HCT116 (cell line): ENCODE measurements at regions not wholly inside any gene's neighbourhood (a gene's known extent, or its start where the extent isn't known, plus 50 kb on each side); places are given as distances from the start of the nearest gene placed in this dataset.

Experiments used
- ATAC-seq: fragments of 200-7000 bp; cut with Tn5 transposase; 2 replicates; pipeline ENCODE4 v1.9.1; 2020; ENCODE audit warnings: mild to moderate bottlenecking, moderate library complexity
- BruUV-seq: library from RNA; stranded (reverse); fragments of 400-500 nt; replicated peaks from 2 replicates; lab custom pipeline; 2021; lab: Mats Ljungman, UMichigan
- CTCF ChIA-PET: fragments of 300-600 bp; sonication (Branson Sonifier 250); formaldehyde crosslinking; loops from one replicate; lab custom pipeline; 2021; ENCODE audit warnings: antibody characterized with exemption; lab: Charles Lee
- POLR2A ChIA-PET: fragments of 300-600, 350-600 bp; sonication (Branson Sonifier 250); formaldehyde crosslinking; loops from one replicate; lab custom pipeline; 2021; ENCODE audit warnings: antibody characterized with exemption; lab: Charles Lee
- RAD21 ChIA-PET, 2 experiments: fragments of 300-600 bp; sonication (Branson Sonifier 250); formaldehyde crosslinking; loops; one replicate each; lab custom pipeline; 2023; ENCODE audit warnings: low total read pairs in 2 of 2; ENCODE audit not compliant: uncharacterized antibody in 2 of 2, unreplicated experiment in 2 of 2, low non-redundant PET in 1 of 2; lab: Charles Lee
- DNase-seq: peaks from one replicate; pipeline ENCODE4 v3.0.0-alpha.2; 2010; ENCODE audit warnings: low read depth, low spot score
- H2AFZ ChIP-seq: fragments of 200-600 bp; shearing (Covaris generic), sonication (generic); 2 replicates; pipeline ENCODE4 v1.6.1; 2017; ENCODE audit warnings: low read depth, mixed run types, mixed read lengths, antibody characterized with exemption, low read length; ENCODE audit not compliant: poor library complexity, severe bottlenecking
- H3K27ac ChIP-seq: 2 replicates; pipeline ENCODE4 v1.5.1; 2012; ENCODE audit warnings: low read depth, low read length
- H3K27me3 ChIP-seq: fragments of 200-600 bp; sonication (generic); 2 replicates; pipeline ENCODE4 v1.6.1; 2016; ENCODE audit warnings: mixed run types, low read length, mixed read lengths; ENCODE audit not compliant: insufficient read depth
- H3K36me3 ChIP-seq, 2 experiments: fragments of 200-500 bp in 1 of 2; fragments of 200-600 bp in 1 of 2; sonication (Bioruptor generic) in 1 of 2; sonication (generic) in 1 of 2; 2 replicates each; pipeline versions ENCODE4 v1.5.1 to v1.6.1; 2014 to 2016; ENCODE audit warnings: low read length in 2 of 2, inconsistent platforms in 1 of 2, mixed read lengths in 1 of 2, mixed run types in 1 of 2; ENCODE audit not compliant: insufficient read depth in 2 of 2, control insufficient read depth in 1 of 2
- H3K4me1 ChIP-seq, 2 experiments: fragments of 200-600 bp in 1 of 2; sonication (generic) in 1 of 2; 2 replicates each; pipeline versions ENCODE4 v1.5.1 to v1.6.1; 2012 to 2017; ENCODE audit warnings: low read length in 2 of 2, inconsistent platforms in 1 of 2, mild to moderate bottlenecking in 1 of 2, mixed read lengths in 1 of 2, mixed run types in 1 of 2, moderate library complexity in 1 of 2; ENCODE audit not compliant: insufficient read depth in 2 of 2, control insufficient read depth in 1 of 2
- H3K4me2 ChIP-seq: fragments of 200-600 bp; sonication (generic); 2 replicates; pipeline ENCODE4 v1.6.1; 2017; ENCODE audit warnings: mixed run types, low read length, mixed read lengths
- H3K4me3 ChIP-seq, 2 experiments: fragments of 200-600 bp in 1 of 2; sonication (generic) in 1 of 2; replicated peaks in 1 of 2; 2 replicates each; pipeline ENCODE4 v1.5.1; 2011 to 2016; ENCODE audit warnings: low read length in 2 of 2, control low read depth in 1 of 2, low read depth in 1 of 2, mild to moderate bottlenecking in 1 of 2, mixed read lengths in 1 of 2, mixed run types in 1 of 2
- H3K79me2 ChIP-seq: fragments of 200-600 bp; sonication (generic); 2 replicates; pipeline ENCODE4 v1.6.1; 2017; ENCODE audit warnings: mild to moderate bottlenecking, mixed run types, low read length, moderate library complexity, mixed read lengths; ENCODE audit not compliant: insufficient read depth
- H3K9ac ChIP-seq: fragments of 200-600 bp; sonication (generic); 2 replicates; pipeline ENCODE4 v1.6.1; 2016; ENCODE audit warnings: low read length, mixed read lengths
- H3K9me2 ChIP-seq: fragments of 200-600 bp; sonication (generic), shearing (Covaris generic); 2 replicates; pipeline ENCODE4 v1.6.1; 2017; ENCODE audit warnings: mixed run types, mild to moderate bottlenecking, moderate library complexity; ENCODE audit not compliant: insufficient read depth
- H3K9me3 ChIP-seq, 2 experiments: fragments of 200-500 bp in 1 of 2; fragments of 200-600 bp in 1 of 2; sonication (Bioruptor generic) in 1 of 2; sonication (generic) in 1 of 2; 2 replicates each; pipeline ENCODE4 v1.6.1; 2014 to 2017; ENCODE audit warnings: low read length in 2 of 2, mixed read lengths in 2 of 2, inconsistent platforms in 1 of 2, low read depth in 1 of 2, mild to moderate bottlenecking in 1 of 2, mixed run types in 1 of 2, moderate library complexity in 1 of 2; ENCODE audit not compliant: control insufficient read depth in 1 of 2, insufficient read depth in 1 of 2
- H4K20me1 ChIP-seq: fragments of 200-600 bp; sonication (generic), shearing (Covaris generic); 2 replicates; pipeline ENCODE4 v1.6.1; 2017; ENCODE audit warnings: mixed run types, mild to moderate bottlenecking, moderate library complexity; ENCODE audit not compliant: insufficient read depth
- CBX3 ChIP-seq: IDR thresholded peaks from 2 replicates; pipeline ENCODE4 v1.6.1; 2012; ENCODE audit warnings: low read depth
- CEBPB ChIP-seq: IDR thresholded peaks from 2 replicates; pipeline ENCODE4 v1.6.1; 2012; ENCODE audit warnings: low read depth
- CTCF ChIP-seq, 3 experiments: fragments of 200-600 bp in 1 of 3; sonication (generic) in 1 of 3; IDR thresholded peaks in 2 of 3; conservative IDR thresholded peaks in 1 of 3; 2 replicates each; pipeline ENCODE4 v1.5.1; 2012 to 2017; ENCODE audit warnings: low read depth in 2 of 3, low read length in 2 of 3, antibody characterized with exemption in 1 of 3, borderline replicate concordance in 1 of 3, control low read depth in 1 of 3, mild to moderate bottlenecking in 1 of 3, mixed read lengths in 1 of 3, mixed run types in 1 of 3, moderate library complexity in 1 of 3; ENCODE audit not compliant: insufficient read depth in 1 of 3
- EGR1 ChIP-seq: IDR thresholded peaks from 2 replicates; pipeline ENCODE4 v1.6.1; 2012; ENCODE audit warnings: low read depth
- ELF1 ChIP-seq: IDR thresholded peaks from 2 replicates; pipeline ENCODE4 v1.6.1; 2012; ENCODE audit warnings: low read depth, borderline replicate concordance
- EZH2 ChIP-seq: fragments of 200-600 bp; sonication (generic); IDR thresholded peaks from 2 replicates; pipeline ENCODE4 v1.6.1; 2017; ENCODE audit warnings: antibody characterized with exemption, mixed run types
- FOSL1 ChIP-seq: IDR thresholded peaks from 2 replicates; pipeline ENCODE4 v1.6.1; 2012; ENCODE audit warnings: low read depth
- JUND ChIP-seq: IDR thresholded peaks from 2 replicates; pipeline ENCODE4 v1.6.1; 2012
- POLR2A ChIP-seq: IDR thresholded peaks from 2 replicates; pipeline ENCODE4 v1.7.0; 2011; ENCODE audit warnings: borderline replicate concordance; ENCODE audit not compliant: insufficient read depth, insufficient read length; ENCODE audit errors: extremely low read depth
- POLR2AphosphoS5 ChIP-seq: IDR thresholded peaks from 2 replicates; pipeline ENCODE4 v1.6.1; 2011; ENCODE audit warnings: mild to moderate bottlenecking, low read depth, low read length, moderate library complexity
- SIN3A ChIP-seq: IDR thresholded peaks from 2 replicates; pipeline ENCODE4 v1.6.1; 2012; ENCODE audit warnings: low read depth
- SP1 ChIP-seq: IDR thresholded peaks from 2 replicates; pipeline ENCODE4 v1.6.1; 2012; ENCODE audit warnings: low read depth
- SRF ChIP-seq: IDR thresholded peaks from 2 replicates; pipeline ENCODE4 v1.6.1; 2012; ENCODE audit warnings: low read depth
- TCF7L2 ChIP-seq: IDR thresholded peaks from 2 replicates; pipeline ENCODE4 v1.7.0; 2011; ENCODE audit warnings: borderline replicate concordance, inconsistent platforms; ENCODE audit not compliant: insufficient read depth, insufficient read length; ENCODE audit errors: extremely low read depth
- YY1 ChIP-seq: IDR thresholded peaks from 2 replicates; pipeline ENCODE4 v1.6.1; 2011; ENCODE audit warnings: low read length, low read depth, moderate library complexity, mild to moderate bottlenecking; ENCODE audit not compliant: insufficient replicate concordance; ENCODE audit errors: extremely low read depth
- ZFX ChIP-seq: fragments of 450-650 bp; IDR thresholded peaks from 2 replicates; pipeline ENCODE4 v1.6.1; 2017
- ZNF274 ChIP-seq: fragments of 200-500 bp; sonication (Bioruptor generic); IDR thresholded peaks from 2 replicates; pipeline ENCODE4 v1.6.1; 2014; ENCODE audit warnings: mild to moderate bottlenecking, low read depth, low read length, inconsistent platforms
- intact Hi-C: fragments of 100-400 bp; cut with micrococcal nuclease; formaldehyde crosslinking; loops from 2 replicates; pipeline ENCODE4 v1.10.0; 2022
- TF ChIP-seq, protein P1 (sequence below): IDR thresholded peaks from 2 replicates; pipeline ENCODE4 v1.6.1; 2011; ENCODE audit warnings: mild to moderate bottlenecking, low read length, moderate library complexity; ENCODE audit not compliant: insufficient replicate concordance; ENCODE audit errors: extremely low read depth
- TF ChIP-seq, protein P2 (sequence below): IDR thresholded peaks from 2 replicates; pipeline ENCODE4 v1.6.1; 2012; ENCODE audit warnings: low read depth
- TF ChIP-seq, protein P3 (sequence below): IDR thresholded peaks from 2 replicates; pipeline ENCODE4 v1.6.1; 2012

DNA sequence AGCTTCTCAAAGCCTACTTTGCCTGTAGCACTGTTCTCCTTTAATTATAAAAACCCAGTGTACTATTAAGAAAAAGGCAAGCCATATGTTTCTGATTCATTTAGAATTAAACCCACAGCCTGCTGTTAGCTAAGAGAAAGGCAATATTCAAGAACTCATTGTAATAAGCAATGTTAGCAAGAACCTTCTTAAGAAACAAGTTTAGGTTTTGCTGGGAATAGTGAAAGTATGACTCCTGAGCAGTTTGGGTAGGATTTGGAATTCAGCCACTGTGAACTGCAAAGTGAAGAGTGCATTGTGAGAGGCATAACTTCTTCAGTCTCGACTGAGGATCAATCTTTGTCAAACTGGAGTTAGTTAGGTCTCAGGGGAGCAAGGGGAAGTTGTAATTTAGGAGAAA lies 206.5 kb upstream of the NT5C1B start:
- Histone ChIP-seq H3K9me2 (no peaks in the 10 kb centered on the region), H3K4me3 (no peak overlapping the region), H2AFZ (no peak overlapping the region), H3K27ac (no peak overlapping the region), H3K27me3 (peaks cover 7% of the 10 kb centered on the region; the same call in 1 of the 2 replicates), H3K36me3 (no peaks in the 10 kb centered on the region), H3K9ac (no peak overlapping the region), H3K79me2 (no peaks in the 10 kb centered on the region), H4K20me1 (no peaks in the 10 kb centered on the region), H3K4me1 (no peaks in the 10 kb centered on the region), H3K4me2 (no peak overlapping the region), H3K9me3 (no peaks in the 10 kb centered on the region)
- POLR2A ChIA-PET, result no interaction called here
- CTCF ChIA-PET, result no interaction called here
- ATAC-seq (no peak), DNase-seq (no peak)
- RAD21 ChIA-PET, result no interaction called here
- intact Hi-C loops, result no loop called here
- BruUV-seq, result no TSS peak
- TF ChIP-seq POLR2AphosphoS5, result no peak
- TF ChIP-seq SIN3A, result no peak
- no peak for TF ChIP-seq ZNF274
- TF ChIP-seq ELF1, result no peak
- no peak for TF ChIP-seq POLR2A
- TF ChIP-seq FOSL1, result no peak
- TF ChIP-seq JUND, result no peak
- no peak for TF ChIP-seq CEBPB
- TF ChIP-seq ZFX, result no peak
- TF ChIP-seq TCF7L2, result no peak
- TF ChIP-seq YY1, result no peak
- TF ChIP-seq, protein P1, sequence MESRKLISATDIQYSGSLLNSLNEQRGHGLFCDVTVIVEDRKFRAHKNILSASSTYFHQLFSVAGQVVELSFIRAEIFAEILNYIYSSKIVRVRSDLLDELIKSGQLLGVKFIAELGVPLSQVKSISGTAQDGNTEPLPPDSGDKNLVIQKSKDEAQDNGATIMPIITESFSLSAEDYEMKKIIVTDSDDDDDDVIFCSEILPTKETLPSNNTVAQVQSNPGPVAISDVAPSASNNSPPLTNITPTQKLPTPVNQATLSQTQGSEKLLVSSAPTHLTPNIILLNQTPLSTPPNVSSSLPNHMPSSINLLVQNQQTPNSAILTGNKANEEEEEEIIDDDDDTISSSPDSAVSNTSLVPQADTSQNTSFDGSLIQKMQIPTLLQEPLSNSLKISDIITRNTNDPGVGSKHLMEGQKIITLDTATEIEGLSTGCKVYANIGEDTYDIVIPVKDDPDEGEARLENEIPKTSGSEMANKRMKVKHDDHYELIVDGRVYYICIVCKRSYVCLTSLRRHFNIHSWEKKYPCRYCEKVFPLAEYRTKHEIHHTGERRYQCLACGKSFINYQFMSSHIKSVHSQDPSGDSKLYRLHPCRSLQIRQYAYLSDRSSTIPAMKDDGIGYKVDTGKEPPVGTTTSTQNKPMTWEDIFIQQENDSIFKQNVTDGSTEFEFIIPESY, result no peak
- TF ChIP-seq, protein P2, sequence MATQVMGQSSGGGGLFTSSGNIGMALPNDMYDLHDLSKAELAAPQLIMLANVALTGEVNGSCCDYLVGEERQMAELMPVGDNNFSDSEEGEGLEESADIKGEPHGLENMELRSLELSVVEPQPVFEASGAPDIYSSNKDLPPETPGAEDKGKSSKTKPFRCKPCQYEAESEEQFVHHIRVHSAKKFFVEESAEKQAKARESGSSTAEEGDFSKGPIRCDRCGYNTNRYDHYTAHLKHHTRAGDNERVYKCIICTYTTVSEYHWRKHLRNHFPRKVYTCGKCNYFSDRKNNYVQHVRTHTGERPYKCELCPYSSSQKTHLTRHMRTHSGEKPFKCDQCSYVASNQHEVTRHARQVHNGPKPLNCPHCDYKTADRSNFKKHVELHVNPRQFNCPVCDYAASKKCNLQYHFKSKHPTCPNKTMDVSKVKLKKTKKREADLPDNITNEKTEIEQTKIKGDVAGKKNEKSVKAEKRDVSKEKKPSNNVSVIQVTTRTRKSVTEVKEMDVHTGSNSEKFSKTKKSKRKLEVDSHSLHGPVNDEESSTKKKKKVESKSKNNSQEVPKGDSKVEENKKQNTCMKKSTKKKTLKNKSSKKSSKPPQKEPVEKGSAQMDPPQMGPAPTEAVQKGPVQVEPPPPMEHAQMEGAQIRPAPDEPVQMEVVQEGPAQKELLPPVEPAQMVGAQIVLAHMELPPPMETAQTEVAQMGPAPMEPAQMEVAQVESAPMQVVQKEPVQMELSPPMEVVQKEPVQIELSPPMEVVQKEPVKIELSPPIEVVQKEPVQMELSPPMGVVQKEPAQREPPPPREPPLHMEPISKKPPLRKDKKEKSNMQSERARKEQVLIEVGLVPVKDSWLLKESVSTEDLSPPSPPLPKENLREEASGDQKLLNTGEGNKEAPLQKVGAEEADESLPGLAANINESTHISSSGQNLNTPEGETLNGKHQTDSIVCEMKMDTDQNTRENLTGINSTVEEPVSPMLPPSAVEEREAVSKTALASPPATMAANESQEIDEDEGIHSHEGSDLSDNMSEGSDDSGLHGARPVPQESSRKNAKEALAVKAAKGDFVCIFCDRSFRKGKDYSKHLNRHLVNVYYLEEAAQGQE, result no peak
- no peak for TF ChIP-seq EZH2
- no peak for TF ChIP-seq SP1
- no peak for TF ChIP-seq EGR1
- TF ChIP-seq CBX3, result no peak
- TF ChIP-seq, protein P3, sequence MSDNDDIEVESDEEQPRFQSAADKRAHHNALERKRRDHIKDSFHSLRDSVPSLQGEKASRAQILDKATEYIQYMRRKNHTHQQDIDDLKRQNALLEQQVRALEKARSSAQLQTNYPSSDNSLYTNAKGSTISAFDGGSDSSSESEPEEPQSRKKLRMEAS, result no peak
- no peak for TF ChIP-seq SRF
- TF ChIP-seq CTCF (IDR thresholded peaks at IDR 0.05 in 2 of 3, conservative IDR thresholded peaks at IDR 0.05 in 1 of 3; ENCODE audit: borderline replicate concordance in 1 of 3, insufficient read depth in 1 of 3, low read depth in 2 of 3, low read length in 2 of 3), result no peak
